ENCODE measurements at regions not wholly inside any gene's neighbourhood (a gene's known extent, or its start where the extent isn't known, plus 50 kb on each side); places are given as distances from the start of the nearest gene placed in this dataset.
"Not testable (repeated sequence)": the region's sequence is repeated elsewhere in the genome, so short reads cannot be mapped to it uniquely, and the experiment has no call there.

DNA sequence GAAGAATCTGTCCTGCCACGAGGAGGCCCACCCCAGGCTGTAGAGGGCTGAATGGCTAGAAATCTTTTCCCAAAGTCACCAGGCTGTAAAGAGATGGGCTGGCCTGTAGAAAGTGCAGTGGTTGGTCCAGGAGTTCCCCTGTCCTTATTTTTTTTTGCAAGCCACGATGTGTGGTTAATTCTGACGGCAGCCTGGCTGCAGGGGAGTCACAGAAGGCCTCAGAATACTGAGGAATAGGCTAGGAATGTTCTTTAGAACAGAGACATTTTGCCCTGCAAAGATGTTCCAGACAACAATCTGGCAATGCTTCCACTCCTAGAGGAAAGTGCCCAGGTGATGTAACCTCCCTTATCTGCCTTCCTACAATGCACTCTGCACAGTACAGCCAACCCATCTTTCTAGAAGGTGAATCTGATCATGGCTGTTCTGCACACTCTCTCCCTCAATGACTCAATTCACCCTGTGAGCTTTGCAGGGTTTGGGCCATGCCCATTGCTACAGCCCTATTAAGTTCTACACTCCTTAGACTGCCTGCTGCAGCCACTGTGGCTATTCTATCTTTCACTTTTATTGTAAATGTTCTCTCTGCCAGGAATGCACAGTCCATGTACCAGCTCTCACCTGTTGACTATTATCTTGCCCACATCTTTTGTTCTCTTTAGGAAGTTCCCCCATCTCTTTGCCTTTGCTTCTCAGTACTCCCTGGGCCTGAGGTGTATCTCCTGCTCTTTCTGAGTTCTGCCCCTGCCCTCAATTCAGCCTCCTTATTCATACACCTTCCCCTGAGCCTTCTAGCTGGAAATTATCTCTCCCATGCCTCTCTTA lies 377.8 kb upstream of the CLINT1 start:
- Histone ChIP-seq H3K27me3 (no peaks in the 10 kb centered on the region), H3K9me3 (replicated peaks in 1 of 11) (peaks cover 15 to 47% (median 32%) of the 10 kb centered on the region in 11 experiments), H3K36me3 (peaks cover 0 to 63% (median 7%) of the 10 kb centered on the region in 11 experiments; a peak in 10 of 22 replicates), H3K4me2 (no peak overlapping the region), H3K4me1 (peaks cover 12 to 27% (median 17%) of the 10 kb centered on the region in 10 experiments; a peak in 18 of 20 replicates), H4K20me1 (no peaks in the 10 kb centered on the region), H3K4me3 (no peak overlapping the region), H3K9ac (no peak overlapping the region), H3K27ac (no peak overlapping the region)
- TF ChIP-seq Cebpa-rat (IDR thresholded peaks at IDR 0.05): no peak

DNA sequence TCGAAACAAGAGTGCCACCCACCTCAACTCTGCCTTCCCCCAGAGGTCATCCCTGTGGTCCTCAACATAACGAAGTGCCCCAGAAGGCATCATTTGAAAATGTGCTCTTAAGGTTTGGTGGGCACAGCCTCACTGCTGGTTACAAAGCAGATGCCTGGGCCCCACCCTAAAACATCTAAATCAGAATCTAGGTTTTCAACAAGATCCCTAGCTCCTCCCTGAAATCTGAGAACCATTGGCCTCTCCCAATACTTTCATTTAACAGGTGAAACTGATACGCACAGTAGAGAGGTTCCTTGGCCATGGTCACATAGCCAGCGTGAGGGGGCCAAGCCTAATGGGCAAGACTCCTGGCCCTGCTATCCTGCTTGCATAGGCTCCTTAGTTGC lies 376.2 kb upstream of the CLINT1 start:
- H3K36me3 ChIP-seq: peaks cover 0 to 48% (median 4%) of the 10 kb centered on the region in 11 experiments; a peak in 10 of 22 replicates
- H4K20me1 ChIP-seq: no peaks in the 10 kb centered on the region
- H3K27ac ChIP-seq: peak overlapping the region in 2 of 11 experiments; percentile 13 to 57; a peak in 2 of 22 replicates
- peaks cover 12 to 21% (median 17%) of the 10 kb centered on the region in 10 experiments; a peak in 18 of 20 replicates for H3K4me1 ChIP-seq
- no peaks in the 10 kb centered on the region for H3K27me3 ChIP-seq
- H3K9ac ChIP-seq: no peak overlapping the region
- H3K4me3 ChIP-seq: no peak overlapping the region
- peaks cover 19 to 40% (median 28%) of the 10 kb centered on the region in 11 experiments for H3K9me3 ChIP-seq (replicated peaks in 1 of 11)
- no peak for TF ChIP-seq Cebpa-rat (IDR thresholded peaks at IDR 0.05)
- H3K4me2 ChIP-seq: peak overlapping the region in 3 of 11 experiments; percentile 2 to 52 (median 14); a peak in 3 of 22 replicates

DNA sequence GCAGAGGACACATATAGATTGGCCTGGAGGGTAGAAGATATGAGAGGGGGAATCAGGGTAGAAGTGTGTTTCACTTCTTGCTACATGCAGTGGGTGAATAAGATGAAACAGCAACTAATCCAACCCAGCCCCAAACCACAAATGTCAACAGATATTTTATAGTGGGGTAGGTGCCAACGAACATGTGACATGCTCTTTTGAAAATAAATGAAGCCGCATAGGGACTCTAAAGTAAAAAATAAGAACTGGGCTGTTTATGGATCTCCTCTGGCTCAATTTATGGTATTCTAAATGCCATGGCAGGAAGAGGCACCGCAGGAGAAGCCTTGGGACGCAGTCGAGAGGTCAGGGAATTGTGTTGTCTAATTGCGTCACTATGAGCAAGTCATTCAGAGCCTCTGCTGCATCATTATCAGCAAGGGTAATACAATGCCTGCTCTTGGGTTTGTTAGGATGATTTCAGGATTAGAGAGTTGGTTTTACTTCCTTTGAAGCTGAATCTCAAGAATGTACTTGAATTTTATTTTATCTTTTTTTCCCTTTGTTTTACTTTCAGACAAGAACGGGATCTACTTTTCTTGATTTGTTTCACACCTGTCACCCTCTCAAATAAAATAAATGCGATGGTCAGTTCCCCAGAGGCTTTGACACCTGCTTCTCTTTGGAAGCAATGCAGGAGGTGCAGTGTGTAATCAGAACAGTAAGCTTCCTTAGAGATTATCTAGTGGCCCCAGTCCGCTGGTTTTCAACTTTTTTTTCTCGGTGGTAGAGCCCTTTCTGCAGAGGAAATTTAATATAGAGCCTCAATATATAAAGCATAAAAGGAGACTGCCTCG lies 375.6 kb upstream of the CLINT1 start:
- Histone ChIP-seq H3K9ac (peak overlapping the region in 1 of 11 experiments; percentile 25; a peak in 1 of 22 replicates), H3K27ac (peak overlapping the region in 4 of 11 experiments; percentile 6 to 57 (median 32); a peak in 4 of 22 replicates), H3K4me3 (no peak overlapping the region), H3K4me2 (peak overlapping the region in 9 of 11 experiments; percentile 2 to 52 (median 28); a peak in 16 of 22 replicates), H3K9me3 (replicated peaks in 1 of 11) (peaks cover 18 to 37% (median 23%) of the 10 kb centered on the region in 11 experiments), H3K4me1 (peaks cover 12 to 21% (median 17%) of the 10 kb centered on the region in 10 experiments; a peak in 18 of 20 replicates), H3K27me3 (no peaks in the 10 kb centered on the region), H3K36me3 (peaks cover 0 to 47% (median 4%) of the 10 kb centered on the region in 11 experiments; a peak in 10 of 22 replicates), H4K20me1 (no peaks in the 10 kb centered on the region)
- TF ChIP-seq Cebpa-rat (IDR thresholded peaks at IDR 0.05): 0 out of 22 replicates have a peak, but pooled peaks of 1 of the 11 experiments have one; percentile 10

- Histone ChIP-seq H3K4me3 (no peak overlapping the region), H3K4me2 (peak overlapping the region in 9 of 11 experiments; percentile 2 to 52 (median 28); a peak in 15 of 22 replicates), H3K9ac (no peak overlapping the region)
Observed at GRCh38 chr5:158233735-158234322, 374.9 kb upstream of the CLINT1 start.

GRCh38 chr5:158227314-158227713 lies 368.4 kb upstream of the CLINT1 start:
- H3K27me3 ChIP-seq: not testable (repeated sequence)

More at GRCh38 chr5:158233735-158234322, 374.9 kb upstream of the CLINT1 start:
- Histone ChIP-seq H3K9me3 (replicated peaks in 1 of 11) (peaks cover 11 to 34% (median 20%) of the 10 kb centered on the region in 11 experiments), H3K4me1 (peaks cover 12 to 21% (median 17%) of the 10 kb centered on the region in 10 experiments; a peak in 18 of 20 replicates), H3K27ac (peak overlapping the region in 2 of 11 experiments; percentile 52 to 57; a peak in 4 of 22 replicates), H3K27me3 (no peaks in the 10 kb centered on the region), H3K36me3 (peaks cover 0 to 50% (median 7%) of the 10 kb centered on the region in 11 experiments; a peak in 11 of 22 replicates), H4K20me1 (no peaks in the 10 kb centered on the region)
- TF ChIP-seq Cebpa-rat (IDR thresholded peaks at IDR 0.05): no peak

DNA sequence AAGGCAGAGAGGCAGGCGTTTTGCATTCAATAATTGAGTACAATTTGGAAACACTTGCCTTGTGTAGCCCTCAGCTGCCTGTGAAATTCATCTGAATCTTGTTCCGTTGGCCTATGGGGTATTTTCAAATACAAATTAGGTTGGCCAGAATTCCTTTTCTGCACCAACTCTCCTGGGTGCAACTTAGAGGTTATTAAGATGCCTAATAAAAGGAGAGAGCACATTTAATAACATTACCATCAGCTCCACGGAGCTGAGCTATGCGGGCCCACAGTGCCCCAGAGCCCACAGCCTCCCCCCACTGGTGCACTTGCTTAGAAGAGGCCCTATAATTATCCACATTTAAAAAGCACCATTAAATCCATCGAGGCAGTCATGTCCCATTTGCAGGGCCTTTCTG lies 367.6 kb upstream of the CLINT1 start:
- Histone ChIP-seq H3K36me3 (peaks cover 0 to 68% (median 40%) of the 10 kb centered on the region in 11 experiments; a peak in 15 of 22 replicates), H3K4me2 (no peak overlapping the region), H3K27ac (no peak overlapping the region), H3K4me3 (no peak overlapping the region), H4K20me1 (no peaks in the 10 kb centered on the region), H3K4me1 (peaks cover 0 to 27% (median 16%) of the 10 kb centered on the region in 10 experiments; a peak in 16 of 20 replicates), H3K9me3 (replicated peaks in 1 of 11) (peaks cover under 1 to 78% (median 62%) of the 10 kb centered on the region in 11 experiments; a peak in 21 of 22 replicates), H3K27me3 (no peaks in the 10 kb centered on the region), H3K9ac (no peak overlapping the region)
- TF ChIP-seq Cebpa-rat (IDR thresholded peaks at IDR 0.05): no peak

More at GRCh38 chr5:158227314-158227713, 368.4 kb upstream of the CLINT1 start:
- H3K4me3 ChIP-seq, H3K4me2 ChIP-seq, H4K20me1 ChIP-seq, H3K9ac ChIP-seq, H3K27ac ChIP-seq: not testable (repeated sequence)
- Histone ChIP-seq H3K4me1 (peaks cover 0 to 27% (median 10%) of the 10 kb centered on the region in 10 experiments; a peak in 16 of 20 replicates), H3K36me3 (peaks cover 0 to 70% (median 40%) of the 10 kb centered on the region in 11 experiments; a peak in 15 of 22 replicates), H3K9me3 (replicated peaks in 1 of 11) (peaks cover 8 to 79% (median 68%) of the 10 kb centered on the region in 11 experiments)

DNA sequence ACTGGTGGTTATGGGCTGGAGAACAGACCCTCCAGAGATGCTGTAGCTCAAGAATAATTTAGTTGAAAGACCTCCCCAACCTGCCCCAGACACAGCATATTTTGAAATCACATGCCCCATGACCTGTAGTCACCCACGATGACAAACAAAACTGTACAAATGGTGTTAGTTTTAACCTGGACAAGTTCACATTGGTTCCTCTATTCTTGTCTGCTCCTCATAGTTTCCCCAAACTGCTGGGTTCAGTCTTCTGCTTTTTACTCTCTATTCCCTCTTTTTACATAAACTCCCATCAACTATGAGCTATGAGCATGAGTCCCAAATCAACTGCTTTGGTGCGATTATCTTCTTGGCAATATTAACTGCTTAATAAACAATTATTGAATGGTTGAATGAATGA lies 365.3 kb upstream of the CLINT1 start:
- Histone ChIP-seq H3K36me3 (peaks cover 0 to 91% (median 44%) of the 10 kb centered on the region in 11 experiments; a peak in 15 of 22 replicates), H3K4me2 (peak overlapping the region in 9 of 11 experiments; percentile 1 to 75 (median 14); a peak in 8 of 22 replicates), H3K9ac (no peak overlapping the region), H4K20me1 (no peaks in the 10 kb centered on the region), H3K27ac (peak overlapping the region in 6 of 11 experiments; percentile 24 to 74 (median 56); a peak in 9 of 22 replicates), H3K4me3 (no peak overlapping the region), H3K9me3 (replicated peaks in 1 of 11) (peaks cover 0 to 97% (median 73%) of the 10 kb centered on the region in 11 experiments; a peak in 21 of 22 replicates), H3K27me3 (no peaks in the 10 kb centered on the region), H3K4me1 (peaks cover 0 to 27% (median 17%) of the 10 kb centered on the region in 10 experiments; a peak in 16 of 20 replicates)
- no peak for TF ChIP-seq Cebpa-rat (IDR thresholded peaks at IDR 0.05)
